Loucy (cell line): ENCODE measurements at regions not wholly inside any gene's neighbourhood (a gene's known extent, or its start where the extent isn't known, plus 50 kb on each side); places are given as distances from the start of the nearest gene placed in this dataset.
"Not testable (repeated sequence)": the region's sequence is repeated elsewhere in the genome, so short reads cannot be mapped to it uniquely, and the experiment has no call there.

Experiments used
- EZH2phosphoT487 ChIP-seq: fragments of 200-600 bp; IDR thresholded peaks from 2 replicates; pipeline ENCODE4 v1.6.1; 2018; ENCODE audit warnings: antibody characterized with exemption, mild to moderate bottlenecking, moderate library complexity, borderline replicate concordance
- TF ChIP-seq, protein P1 (sequence below): fragments of 200-600 bp; sonication (generic); conservative IDR thresholded peaks from 2 replicates; pipeline ENCODE4 v1.5.1; 2014; ENCODE audit warnings: mild to moderate bottlenecking, antibody characterized with exemption, low read length

DNA sequence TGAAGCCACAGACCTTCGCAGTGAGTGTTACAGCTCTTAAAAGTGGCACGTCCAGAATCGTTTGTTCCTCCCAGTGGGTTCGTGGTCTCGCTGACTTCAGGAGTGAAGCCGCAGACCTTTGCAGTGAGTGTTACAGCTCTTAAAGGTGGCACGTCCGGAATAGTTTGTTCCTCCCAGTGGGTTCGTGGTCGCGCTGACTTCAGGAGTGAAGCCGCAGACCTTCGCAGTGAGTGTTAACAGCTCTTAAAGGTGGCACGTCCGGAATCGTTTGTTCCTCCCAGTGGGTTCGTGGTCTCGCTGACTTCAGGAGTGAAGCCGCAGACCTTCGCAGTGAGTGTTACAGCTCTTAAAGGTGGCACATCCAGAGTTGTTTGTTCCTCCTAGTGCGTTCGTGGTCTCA is 91.1 kb downstream of the EBLN2 start:
- TF ChIP-seq, protein P1, sequence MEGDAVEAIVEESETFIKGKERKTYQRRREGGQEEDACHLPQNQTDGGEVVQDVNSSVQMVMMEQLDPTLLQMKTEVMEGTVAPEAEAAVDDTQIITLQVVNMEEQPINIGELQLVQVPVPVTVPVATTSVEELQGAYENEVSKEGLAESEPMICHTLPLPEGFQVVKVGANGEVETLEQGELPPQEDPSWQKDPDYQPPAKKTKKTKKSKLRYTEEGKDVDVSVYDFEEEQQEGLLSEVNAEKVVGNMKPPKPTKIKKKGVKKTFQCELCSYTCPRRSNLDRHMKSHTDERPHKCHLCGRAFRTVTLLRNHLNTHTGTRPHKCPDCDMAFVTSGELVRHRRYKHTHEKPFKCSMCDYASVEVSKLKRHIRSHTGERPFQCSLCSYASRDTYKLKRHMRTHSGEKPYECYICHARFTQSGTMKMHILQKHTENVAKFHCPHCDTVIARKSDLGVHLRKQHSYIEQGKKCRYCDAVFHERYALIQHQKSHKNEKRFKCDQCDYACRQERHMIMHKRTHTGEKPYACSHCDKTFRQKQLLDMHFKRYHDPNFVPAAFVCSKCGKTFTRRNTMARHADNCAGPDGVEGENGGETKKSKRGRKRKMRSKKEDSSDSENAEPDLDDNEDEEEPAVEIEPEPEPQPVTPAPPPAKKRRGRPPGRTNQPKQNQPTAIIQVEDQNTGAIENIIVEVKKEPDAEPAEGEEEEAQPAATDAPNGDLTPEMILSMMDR, result not testable (repeated sequence)
- TF ChIP-seq EZH2phosphoT487, result not testable (repeated sequence)
